ENCODE measurements at regions not wholly inside any gene's neighbourhood (a gene's known extent, or its start where the extent isn't known, plus 50 kb on each side); places are given as distances from the start of the nearest gene placed in this dataset.

- Histone ChIP-seq H2AFZ (ENCODE audit: low read depth) (no peak overlapping the region), H3K4me1 (ENCODE audit: control insufficient read depth in 1 of 2, insufficient read depth in 2 of 2, low read depth in 1 of 2, low read length in 1 of 2) (no peaks in the 10 kb centered on the region), H3K9me3 (no peaks in the 10 kb centered on the region), H3K9ac (no peak overlapping the region), H3K27ac (ENCODE audit: low read depth in 2 of 2, low read length in 1 of 2) (no peak overlapping the region), H3K36me3 (replicated peaks in 1 of 2; ENCODE audit: control insufficient read depth in 1 of 2, insufficient read depth in 2 of 2, low read length in 1 of 2) (no peaks in the 10 kb centered on the region), H3K27me3 (ENCODE audit: insufficient read depth) (no peaks in the 10 kb centered on the region; the same call in 1 of the 2 replicates), H3K79me2 (ENCODE audit: insufficient read depth) (no peaks in the 10 kb centered on the region), H3K4me3 (ENCODE audit: low read depth in 2 of 2, low read length in 1 of 2) (no peak overlapping the region), H3K4me2 (no peak overlapping the region), H4K20me1 (ENCODE audit: insufficient read depth) (no peaks in the 10 kb centered on the region), H3F3A (replicated peaks; ENCODE audit: insufficient read depth) (no peaks in the 10 kb centered on the region), H3K9me2 (no peaks in the 10 kb centered on the region)
- no peak for DNase-seq
- 7% methylated on average over 3 of the region's 3 CpGs for WGBS (ENCODE audit: low lambda C conversion rate)
- CTCF ChIA-PET: no interaction called here
- TF ChIP-seq NFIC (IDR thresholded peaks at IDR 0.05; ENCODE audit: borderline replicate concordance) (no peak), MEF2A (IDR thresholded peaks at IDR 0.05; ENCODE audit: borderline replicate concordance, low read depth) (no peak), TAF1 (IDR thresholded peaks at IDR 0.05; ENCODE audit: borderline replicate concordance, low read depth, low read length) (no peak), CTCF (IDR thresholded peaks at IDR 0.05) (no peak), GABPA (IDR thresholded peaks at IDR 0.05; ENCODE audit: low read depth) (no peak), SMC3 (IDR thresholded peaks at IDR 0.05; ENCODE audit: low read depth, low read length) (no peak), NRF1 (IDR thresholded peaks at IDR 0.05; ENCODE audit: low read depth, low read length) (no peak), RAD21 (IDR thresholded peaks at IDR 0.05; ENCODE audit: low read length) (no peak), MXI1 (IDR thresholded peaks at IDR 0.05; ENCODE audit: low read depth, low read length) (no peak)
- TF ChIP-seq, protein P1, sequence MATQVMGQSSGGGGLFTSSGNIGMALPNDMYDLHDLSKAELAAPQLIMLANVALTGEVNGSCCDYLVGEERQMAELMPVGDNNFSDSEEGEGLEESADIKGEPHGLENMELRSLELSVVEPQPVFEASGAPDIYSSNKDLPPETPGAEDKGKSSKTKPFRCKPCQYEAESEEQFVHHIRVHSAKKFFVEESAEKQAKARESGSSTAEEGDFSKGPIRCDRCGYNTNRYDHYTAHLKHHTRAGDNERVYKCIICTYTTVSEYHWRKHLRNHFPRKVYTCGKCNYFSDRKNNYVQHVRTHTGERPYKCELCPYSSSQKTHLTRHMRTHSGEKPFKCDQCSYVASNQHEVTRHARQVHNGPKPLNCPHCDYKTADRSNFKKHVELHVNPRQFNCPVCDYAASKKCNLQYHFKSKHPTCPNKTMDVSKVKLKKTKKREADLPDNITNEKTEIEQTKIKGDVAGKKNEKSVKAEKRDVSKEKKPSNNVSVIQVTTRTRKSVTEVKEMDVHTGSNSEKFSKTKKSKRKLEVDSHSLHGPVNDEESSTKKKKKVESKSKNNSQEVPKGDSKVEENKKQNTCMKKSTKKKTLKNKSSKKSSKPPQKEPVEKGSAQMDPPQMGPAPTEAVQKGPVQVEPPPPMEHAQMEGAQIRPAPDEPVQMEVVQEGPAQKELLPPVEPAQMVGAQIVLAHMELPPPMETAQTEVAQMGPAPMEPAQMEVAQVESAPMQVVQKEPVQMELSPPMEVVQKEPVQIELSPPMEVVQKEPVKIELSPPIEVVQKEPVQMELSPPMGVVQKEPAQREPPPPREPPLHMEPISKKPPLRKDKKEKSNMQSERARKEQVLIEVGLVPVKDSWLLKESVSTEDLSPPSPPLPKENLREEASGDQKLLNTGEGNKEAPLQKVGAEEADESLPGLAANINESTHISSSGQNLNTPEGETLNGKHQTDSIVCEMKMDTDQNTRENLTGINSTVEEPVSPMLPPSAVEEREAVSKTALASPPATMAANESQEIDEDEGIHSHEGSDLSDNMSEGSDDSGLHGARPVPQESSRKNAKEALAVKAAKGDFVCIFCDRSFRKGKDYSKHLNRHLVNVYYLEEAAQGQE (IDR thresholded peaks at IDR 0.05; ENCODE audit: low read depth, low read length): no peak
- POLR2A ChIA-PET: no interaction called here
Observed at GRCh38 chr5:27612161-27612560, 573.8 kb upstream of the CDH9 start.

DNA sequence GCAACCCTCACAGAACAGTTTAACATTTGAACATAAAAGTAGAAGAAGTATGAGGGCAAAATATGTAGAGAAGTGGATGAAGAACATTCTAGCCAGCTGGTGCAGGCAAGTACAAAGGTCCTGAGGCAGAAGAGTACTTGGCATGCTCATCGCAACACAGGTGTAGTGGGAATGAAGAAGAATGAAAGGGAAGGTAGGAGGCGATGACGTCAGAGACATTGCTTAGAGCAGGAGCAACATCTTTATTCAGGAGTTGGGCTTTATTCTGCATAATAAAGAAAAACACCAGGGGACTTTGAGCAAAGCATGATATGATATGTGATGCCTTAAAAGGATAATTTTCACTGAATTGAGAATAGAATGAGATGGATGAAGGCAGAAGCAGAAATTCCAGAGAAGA lies 570.6 kb upstream of the CDH9 start:
- H4K20me1 ChIP-seq (ENCODE audit: insufficient read depth): no peaks in the 10 kb centered on the region
- H3K27ac ChIP-seq (ENCODE audit: low read depth in 2 of 2, low read length in 1 of 2): no peak overlapping the region
- no peaks in the 10 kb centered on the region for H3K36me3 ChIP-seq (replicated peaks in 1 of 2; ENCODE audit: control insufficient read depth in 1 of 2, insufficient read depth in 2 of 2, low read length in 1 of 2)
- H3K9me3 ChIP-seq: no peaks in the 10 kb centered on the region
- H3K4me3 ChIP-seq (ENCODE audit: low read depth in 2 of 2, low read length in 1 of 2): no peak overlapping the region
- no peak for TF ChIP-seq RAD21 (IDR thresholded peaks at IDR 0.05; ENCODE audit: low read length)
- TF ChIP-seq TAF1 (IDR thresholded peaks at IDR 0.05; ENCODE audit: borderline replicate concordance, low read depth, low read length): no peak
- TF ChIP-seq ZBTB33 (IDR thresholded peaks at IDR 0.05; ENCODE audit: borderline replicate concordance, low read depth): no peak
- TF ChIP-seq TEAD4 (IDR thresholded peaks at IDR 0.05; ENCODE audit: borderline replicate concordance, insufficient read depth): no peak
- TF ChIP-seq, protein P1 (IDR thresholded peaks at IDR 0.05; ENCODE audit: low read depth, low read length): no peak
- no peak for TF ChIP-seq GABPA (IDR thresholded peaks at IDR 0.05; ENCODE audit: low read depth)
- TF ChIP-seq NFIC (IDR thresholded peaks at IDR 0.05; ENCODE audit: borderline replicate concordance): no peak
- H3K4me1 ChIP-seq (ENCODE audit: control insufficient read depth in 1 of 2, insufficient read depth in 2 of 2, low read depth in 1 of 2, low read length in 1 of 2): no peaks in the 10 kb centered on the region
- no peaks in the 10 kb centered on the region for H3F3A ChIP-seq (replicated peaks; ENCODE audit: insufficient read depth)
- no peak overlapping the region for H3K4me2 ChIP-seq
- 37% methylated on average over 3 of the region's 3 CpGs for WGBS (ENCODE audit: low lambda C conversion rate)
- ChIA-PET CTCF (interaction anchor here (1.1 kb wide), 1 partner anchor 123 kb away, joined by 3 read pairs; no protein-coding TSS in a partner anchor), POLR2A (no interaction called here)
- no peak overlapping the region for H3K9ac ChIP-seq
- no peaks in the 10 kb centered on the region for H3K27me3 ChIP-seq (ENCODE audit: insufficient read depth)
- no peaks in the 10 kb centered on the region for H3K9me2 ChIP-seq
- no peak overlapping the region for H2AFZ ChIP-seq (ENCODE audit: low read depth)
- no peaks in the 10 kb centered on the region for H3K79me2 ChIP-seq (ENCODE audit: insufficient read depth)
- DNase-seq: no peak

Data from SK-N-SH (cell line).